Eye (tissue), 1 donor: ENCODE measurements at regions not wholly inside any gene's neighbourhood (a gene's known extent, or its start where the extent isn't known, plus 50 kb on each side); places are given as distances from the start of the nearest gene placed in this dataset.
"Not testable (repeated sequence)": the region's sequence is repeated elsewhere in the genome, so short reads cannot be mapped to it uniquely, and the experiment has no call there.

ENCODE experiments used
- DNase-seq: peaks from one replicate; pipeline ENCODE4 v3.0.0-alpha.2; 2015

GRCh38 chr3:143175940-143176894 lies 56.6 kb downstream of the CHST2 start:
- DNase-seq: not testable (repeated sequence)

- not testable (repeated sequence) for DNase-seq
Measured at GRCh38 chr3:143177965-143178364, 58.4 kb downstream of the CHST2 start.

GRCh38 chr3:143178775-143179548 lies 59.4 kb downstream of the CHST2 start:
- not testable (repeated sequence) for DNase-seq

GRCh38 chr3:143179603-143180002 lies 60.0 kb downstream of the CHST2 start:
- no peak for DNase-seq

- DNase-seq: not testable (repeated sequence)
Measured at GRCh38 chr3:143180860-143181259, 61.3 kb downstream of the CHST2 start.

GRCh38 chr3:143181977-143182376 lies 62.4 kb downstream of the CHST2 start:
- not testable (repeated sequence) for DNase-seq

- no peak for DNase-seq
Measured at GRCh38 chr3:143182866-143183664, 63.5 kb downstream of the CHST2 start.

GRCh38 chr3:143183665-143183964 lies 64.0 kb downstream of the CHST2 start:
- DNase-seq: no peak

- DNase-seq: no peak
Measured at GRCh38 chr3:143184099-143184498, 64.5 kb downstream of the CHST2 start.

- no peak for DNase-seq
Measured at GRCh38 chr3:143185401-143185800, 65.8 kb downstream of the CHST2 start.

GRCh38 chr3:143187111-143187510 lies 67.5 kb downstream of the CHST2 start:
- no peak for DNase-seq

- DNase-seq: no peak
Measured at GRCh38 chr3:143188881-143189280, 69.3 kb downstream of the CHST2 start.

- DNase-seq: no peak
Measured at GRCh38 chr3:143190101-143190500, 70.5 kb downstream of the CHST2 start.

GRCh38 chr3:143192193-143192592 lies 72.6 kb downstream of the CHST2 start:
- no peak for DNase-seq

- DNase-seq: peak; percentile 60
Measured at GRCh38 chr3:143200001-143200924, 80.7 kb downstream of the CHST2 start.

- DNase-seq: peak; percentile 40
Measured at GRCh38 chr3:143201045-143201444, 81.5 kb downstream of the CHST2 start.

- DNase-seq: no peak
Measured at GRCh38 chr3:143201870-143202752, 82.5 kb downstream of the CHST2 start.

GRCh38 chr3:143203142-143203541 lies 83.6 kb downstream of the CHST2 start:
- DNase-seq: no peak

GRCh38 chr3:143203848-143204247 lies 84.3 kb downstream of the CHST2 start:
- no peak for DNase-seq

GRCh38 chr3:143206955-143207337 lies 87.4 kb downstream of the CHST2 start:
- no peak for DNase-seq
